Ecto neural progenitor cell (in vitro differentiated cells): ENCODE measurements at regions not wholly inside any gene's neighbourhood (a gene's known extent, or its start where the extent isn't known, plus 50 kb on each side); places are given as distances from the start of the nearest gene placed in this dataset.

Source experiments
- DNase-seq: peaks from one replicate; pipeline ENCODE4 v3.0.0-alpha.2; 2018; ENCODE audit warnings: low spot score

GRCh38 chr5:74028406-74028805 is 402.4 kb downstream of the ARHGEF28 start:
- no peak for DNase-seq

GRCh38 chr5:74027732-74028338 is 401.8 kb downstream of the ARHGEF28 start:
- no peak for DNase-seq

- no peak for DNase-seq
Observed at GRCh38 chr5:74026310-74026709, 400.3 kb downstream of the ARHGEF28 start.

- DNase-seq: no peak
Observed at GRCh38 chr5:74021126-74021525, 395.1 kb downstream of the ARHGEF28 start.

GRCh38 chr5:74020503-74020902 is 394.5 kb downstream of the ARHGEF28 start:
- DNase-seq: no peak

GRCh38 chr5:74019923-74020322 is 393.9 kb downstream of the ARHGEF28 start:
- no peak for DNase-seq

- DNase-seq: no peak
Observed at GRCh38 chr5:74017786-74018211, 391.8 kb downstream of the ARHGEF28 start.

GRCh38 chr5:74017112-74017511 is 391.1 kb downstream of the ARHGEF28 start:
- no peak for DNase-seq

GRCh38 chr5:74016373-74016772 is 390.4 kb downstream of the ARHGEF28 start:
- DNase-seq: no peak

GRCh38 chr5:74015716-74016115 is 389.7 kb downstream of the ARHGEF28 start:
- DNase-seq: no peak

GRCh38 chr5:74013222-74013621 is 387.2 kb downstream of the ARHGEF28 start:
- DNase-seq: no peak

- no peak for DNase-seq
Observed at GRCh38 chr5:74009502-74009901, 383.5 kb downstream of the ARHGEF28 start.

- no peak for DNase-seq
Observed at GRCh38 chr5:74007193-74007592, 381.2 kb downstream of the ARHGEF28 start.

- DNase-seq: no peak
Observed at GRCh38 chr5:73999297-73999696, 373.3 kb downstream of the ARHGEF28 start.

- no peak for DNase-seq
Observed at GRCh38 chr5:73998489-73998888, 372.5 kb downstream of the ARHGEF28 start.

GRCh38 chr5:73997960-73998359 is 372.0 kb downstream of the ARHGEF28 start:
- no peak for DNase-seq

GRCh38 chr5:73996151-73996755 is 370.3 kb downstream of the ARHGEF28 start:
- no peak for DNase-seq

GRCh38 chr5:73994963-73995362 is 369.0 kb downstream of the ARHGEF28 start:
- no peak for DNase-seq
